GM18511 (cell line): ENCODE measurements at regions not wholly inside any gene's neighbourhood (a gene's known extent, or its start where the extent isn't known, plus 50 kb on each side); places are given as distances from the start of the nearest gene placed in this dataset.

Experiments used
- ATAC-seq: cut with Tn5 transposase; IDR thresholded peaks from one replicate; pipeline ENCODE4 v1.9.1; 2021; ENCODE audit warnings: mild to moderate bottlenecking, moderate library complexity; ENCODE audit not compliant: unreplicated experiment

- ATAC-seq, result no peak
Measured at GRCh38 chr6:117167520-117168271, 97.7 kb upstream of the VGLL2 start.

DNA sequence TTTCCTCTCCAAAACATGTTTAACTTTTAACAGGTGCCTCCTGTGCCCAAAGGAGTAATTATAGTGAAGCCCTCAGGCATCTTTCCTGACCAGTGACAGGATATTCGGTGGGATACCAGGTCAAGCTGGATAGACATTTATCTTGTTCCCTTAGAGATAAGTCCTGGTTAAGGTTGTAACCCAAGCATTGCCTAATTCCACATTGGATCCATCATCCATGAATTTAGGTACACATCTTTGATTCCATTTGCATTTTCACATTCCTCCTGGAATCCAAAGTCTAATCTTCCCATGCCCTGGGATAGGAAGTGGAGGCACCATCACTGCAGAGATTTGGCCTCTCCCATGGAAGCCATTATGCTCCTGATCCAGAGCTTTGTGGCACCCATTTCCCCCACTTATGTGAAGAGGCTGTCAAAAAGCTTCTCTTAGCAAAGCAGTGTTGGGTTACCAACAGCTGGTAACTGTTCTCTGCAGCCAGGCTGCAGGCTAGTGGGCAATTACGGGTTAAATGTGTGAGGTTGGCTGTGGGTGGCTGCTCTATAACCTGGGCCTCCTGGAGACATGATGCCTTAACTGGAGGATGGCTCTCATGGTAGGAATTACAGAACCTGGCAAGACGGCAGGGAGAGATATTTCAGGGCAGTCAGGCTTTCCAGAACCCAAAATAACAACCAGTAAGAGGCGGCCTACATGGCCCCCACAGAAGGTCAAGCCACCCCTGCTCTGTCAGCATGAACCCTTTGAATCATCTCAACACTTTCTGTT is 96.9 kb upstream of the VGLL2 start:
- no peak for ATAC-seq

- ATAC-seq, result no peak
Measured at GRCh38 chr6:117169064-117169665, 96.2 kb upstream of the VGLL2 start.

DNA sequence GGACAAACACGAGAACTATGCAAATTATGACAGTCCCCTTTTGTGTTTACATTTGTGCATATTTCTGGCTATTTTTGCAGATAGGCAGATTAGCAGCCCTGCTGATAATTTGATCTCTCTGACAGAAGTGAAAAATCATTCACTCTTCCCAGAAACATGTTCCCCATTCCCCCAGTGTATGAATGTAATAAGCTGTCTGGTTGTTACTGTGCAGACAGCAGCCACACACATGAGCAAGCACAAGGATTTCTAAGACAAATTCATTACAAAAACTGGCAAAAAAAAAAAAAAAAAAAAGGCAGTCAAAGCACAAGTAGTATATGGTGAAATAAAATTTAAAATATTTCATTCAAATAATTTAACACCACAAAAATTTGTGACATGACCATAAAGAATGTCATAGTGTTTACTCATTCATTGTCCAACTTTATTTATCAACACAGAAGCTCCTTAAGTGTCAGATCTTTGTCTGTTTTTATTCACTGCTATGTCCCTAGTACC is 95.5 kb upstream of the VGLL2 start:
- ATAC-seq, result no peak

GRCh38 chr6:117174835-117175360 is 90.5 kb upstream of the VGLL2 start:
- no peak for ATAC-seq

GRCh38 chr6:117188627-117189201 is 76.6 kb upstream of the VGLL2 start:
- ATAC-seq, result peak; percentile 52

GRCh38 chr6:117191009-117191408 is 74.3 kb upstream of the VGLL2 start:
- no peak for ATAC-seq

- no peak for ATAC-seq
Measured at GRCh38 chr6:117191448-117191847, 73.9 kb upstream of the VGLL2 start.

DNA sequence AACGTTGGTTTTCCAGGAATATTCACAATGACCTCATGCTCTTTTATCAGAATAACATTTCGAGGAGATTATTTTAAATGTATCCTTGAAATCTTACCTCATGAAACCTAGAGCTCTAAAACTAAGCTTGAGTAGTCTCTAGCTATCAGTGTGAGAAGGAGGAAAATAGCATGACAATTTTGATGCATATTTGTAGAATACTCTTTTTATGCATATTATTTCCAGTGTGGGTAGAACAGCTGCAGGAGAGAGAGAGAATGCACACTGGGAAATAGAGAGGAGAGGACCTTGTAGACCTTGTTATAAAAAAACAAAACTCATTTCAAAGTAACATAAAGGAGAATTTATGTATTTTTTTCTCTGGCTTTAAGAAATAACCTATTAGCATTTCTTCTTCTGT is 71.1 kb upstream of the VGLL2 start:
- ATAC-seq, result no peak

- ATAC-seq, result no peak
Measured at GRCh38 chr6:117194978-117195377, 70.4 kb upstream of the VGLL2 start.

GRCh38 chr6:117195728-117196127 is 69.6 kb upstream of the VGLL2 start:
- ATAC-seq, result no peak

- ATAC-seq, result no peak
Measured at GRCh38 chr6:117200067-117200466, 65.3 kb upstream of the VGLL2 start.

DNA sequence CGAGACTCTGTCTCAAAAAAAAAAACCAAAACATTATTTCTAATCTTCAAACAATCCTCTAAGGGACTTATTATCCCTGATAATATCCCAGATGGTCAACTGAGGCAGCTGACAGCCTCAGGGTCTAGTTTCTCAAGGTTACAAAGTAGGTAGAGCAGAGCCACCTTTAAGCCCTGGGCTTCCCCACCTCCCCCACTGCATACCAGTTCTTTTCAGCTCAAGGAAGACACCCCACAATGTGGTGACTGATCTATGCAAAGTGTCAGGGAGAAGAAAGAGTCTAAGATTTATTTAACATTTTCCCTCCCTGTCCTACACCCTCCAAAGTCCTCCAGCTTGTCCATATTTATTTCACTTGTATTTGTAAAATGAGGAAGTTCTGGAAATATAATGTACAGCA is 60.5 kb upstream of the VGLL2 start:
- no peak for ATAC-seq

GRCh38 chr6:117205876-117206275 is 59.5 kb upstream of the VGLL2 start:
- ATAC-seq, result no peak

GRCh38 chr6:117206522-117206921 is 58.8 kb upstream of the VGLL2 start:
- ATAC-seq, result no peak

DNA sequence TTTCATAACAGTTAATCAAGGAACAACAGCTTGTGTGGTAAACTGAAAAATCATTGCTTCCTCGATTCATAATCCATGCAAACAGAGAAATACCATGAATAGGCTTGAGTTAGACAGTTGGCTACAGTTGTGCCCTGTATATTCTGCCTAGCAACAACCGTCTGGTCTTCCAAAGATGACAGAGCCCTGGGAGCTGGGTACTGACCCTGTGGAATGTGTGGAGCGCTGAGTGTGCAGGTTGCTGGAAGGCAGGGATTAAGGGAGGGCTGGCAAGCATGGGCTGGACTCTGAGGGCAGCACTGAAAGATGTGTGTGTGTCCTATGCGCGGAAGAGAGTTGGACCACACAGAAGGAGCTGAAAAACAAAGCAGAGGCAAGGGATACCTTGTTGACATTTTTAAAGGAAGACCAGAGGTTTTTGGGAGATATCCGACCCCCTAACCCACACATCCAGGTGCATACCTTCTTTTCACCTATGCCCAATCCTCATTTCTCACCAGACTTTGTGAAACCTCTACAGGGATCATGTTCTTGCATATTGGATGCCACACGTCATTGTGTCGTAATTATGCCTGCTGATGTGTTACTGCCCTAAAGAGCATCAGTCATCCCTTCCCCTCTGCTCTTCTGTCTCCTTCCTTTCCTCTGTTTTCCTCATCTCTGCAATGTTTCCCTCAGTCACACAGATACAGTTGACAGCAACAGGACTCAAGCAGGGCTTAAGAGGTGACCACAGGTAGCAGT is 58.2 kb upstream of the VGLL2 start:
- ATAC-seq, result no peak

DNA sequence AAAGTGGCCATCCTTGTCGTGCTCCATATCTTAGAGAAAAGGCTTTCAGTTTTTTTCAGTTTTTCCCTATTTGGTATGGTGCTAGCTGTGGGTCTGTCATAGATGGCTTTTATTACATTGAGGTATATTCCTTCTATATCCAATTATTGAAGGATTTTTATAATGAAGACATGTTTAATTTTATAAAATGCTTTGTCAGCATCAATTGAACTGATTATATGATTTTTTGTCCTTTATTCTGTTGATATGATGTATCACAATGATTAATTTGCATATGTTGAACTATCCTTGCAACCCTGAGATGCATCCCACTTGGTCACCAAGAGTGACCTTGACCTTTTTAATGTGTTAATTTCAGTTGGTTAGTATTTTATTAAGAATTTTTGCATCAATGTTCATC is 55.1 kb upstream of the VGLL2 start:
- ATAC-seq, result no peak

- ATAC-seq, result no peak
Measured at GRCh38 chr6:117215353-117216090, 49.8 kb upstream of the VGLL2 start.
